GM12891 (cell line): ENCODE measurements at regions not wholly inside any gene's neighbourhood (a gene's known extent, or its start where the extent isn't known, plus 50 kb on each side); places are given as distances from the start of the nearest gene placed in this dataset.

Experiments
- PAX5 ChIP-seq: IDR thresholded peaks from 2 replicates; pipeline ENCODE4 v1.6.1; 2011; ENCODE audit warnings: low read length, moderate library complexity, mild to moderate bottlenecking; ENCODE audit not compliant: insufficient read depth, severe bottlenecking
- POLR2A ChIP-seq: IDR thresholded peaks from 2 replicates; pipeline ENCODE4 v1.6.1; 2011; ENCODE audit warnings: low read depth, low read length, control low read depth
- POLR2AphosphoS5 ChIP-seq: IDR thresholded peaks from 2 replicates; pipeline ENCODE4 v1.6.1; 2011; ENCODE audit warnings: low read depth, low read length, control low read depth

DNA sequence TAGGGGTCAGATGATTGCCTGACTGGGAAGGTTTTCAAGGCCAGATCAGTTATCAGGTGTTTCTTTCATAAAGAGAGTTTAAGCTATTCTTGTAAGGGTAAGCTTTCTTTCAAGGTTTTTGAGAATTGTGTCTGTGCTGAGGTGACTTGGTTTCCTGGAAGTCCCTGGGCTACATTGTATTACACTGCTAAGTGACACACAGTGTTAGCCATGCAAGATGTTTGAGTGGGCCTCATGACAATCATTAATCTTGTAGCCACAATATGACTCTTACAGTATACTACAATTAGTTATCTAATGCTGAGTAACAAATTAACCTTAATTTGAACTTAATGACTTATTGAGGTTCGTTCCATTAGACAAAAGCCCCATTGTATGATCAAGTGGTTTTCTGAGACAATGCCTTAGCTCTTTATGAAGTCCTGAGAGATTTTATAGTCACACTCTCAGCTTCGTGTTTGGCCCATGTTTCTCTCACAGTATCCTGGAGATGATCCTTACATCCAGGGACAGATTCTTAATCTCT lies 186.7 kb downstream of the RPS12 start:
- TF ChIP-seq POLR2AphosphoS5 = no peak
- TF ChIP-seq POLR2A = no peak
- no peak for TF ChIP-seq PAX5
